ENCODE measurements at regions not wholly inside any gene's neighbourhood (a gene's known extent, or its start where the extent isn't known, plus 50 kb on each side); places are given as distances from the start of the nearest gene placed in this dataset.
A peak's percentile ranks its signal among the peaks of the same experiment; 100 is the strongest.

DNA sequence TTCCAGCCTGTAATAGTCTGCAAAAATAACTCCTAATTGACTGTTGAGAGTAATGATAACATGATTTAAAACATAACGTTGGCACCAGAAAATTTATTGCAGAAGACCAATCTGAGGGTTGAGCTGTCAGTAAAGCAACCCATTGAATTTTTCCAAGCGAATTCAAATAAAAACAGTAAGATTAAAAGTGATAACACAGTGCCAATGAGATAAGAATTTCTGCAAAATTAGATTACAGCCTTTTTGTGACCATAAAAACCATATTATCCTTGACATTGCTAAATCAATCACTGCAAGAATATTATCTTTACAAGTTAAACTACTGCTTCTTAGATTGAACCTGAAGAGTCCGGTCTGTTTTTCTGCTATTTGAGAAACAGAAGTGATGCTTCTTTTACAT, 341.4 kb downstream of the CDH11 start:
- intact Hi-C loops (cut with DNase I) = no loop called here
- no peak for ATAC-seq
- no peak for FAIRE-seq
- Histone ChIP-seq H3K27ac (no peak overlapping the region), H3K4me1 (no peaks in the 10 kb centered on the region), H3K36me3 (no peaks in the 10 kb centered on the region), H3K4me3 (no peak overlapping the region), H3K9me3 (no peaks in the 10 kb centered on the region), H3K27me3 (no peaks in the 10 kb centered on the region)
- WGBS, 2 donors = 27% methylated on average over 3 of the region's 3 CpGs
- no peak for TF ChIP-seq CTCF (IDR thresholded peaks at IDR 0.05)
- no peak for DNase-seq

DNA sequence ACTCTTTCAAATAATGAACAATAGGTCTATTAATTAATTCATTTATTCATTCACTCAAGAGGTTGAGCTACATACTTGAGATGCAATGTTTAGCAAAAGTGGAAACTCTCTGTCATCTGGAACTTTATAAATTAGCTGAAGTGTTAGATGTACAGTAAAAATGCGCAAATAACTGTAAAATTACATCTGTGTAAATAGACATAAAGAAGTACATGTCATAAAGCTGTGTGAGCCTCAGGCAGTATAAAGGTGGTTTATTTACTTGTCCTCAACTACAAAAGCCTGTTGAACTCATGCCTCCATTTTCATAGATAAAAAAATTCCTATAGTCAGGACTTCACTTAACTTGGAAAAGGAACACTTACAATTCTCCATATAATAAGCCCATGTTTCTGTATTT, 343.1 kb downstream of the CDH11 start:
- H3K27me3 ChIP-seq = no peaks in the 10 kb centered on the region
- 78 to 84% methylated on average over 1 of the region's 1 CpG for WGBS, 2 donors
- no peak for ATAC-seq
- no peak for FAIRE-seq
- no peak for TF ChIP-seq CTCF (IDR thresholded peaks at IDR 0.05)
- intact Hi-C loops (cut with DNase I) = no loop called here
- H3K4me3 ChIP-seq = no peak overlapping the region
- no peak for DNase-seq
- H3K4me1 ChIP-seq = no peaks in the 10 kb centered on the region
- no peak overlapping the region for H3K27ac ChIP-seq
- no peaks in the 10 kb centered on the region for H3K9me3 ChIP-seq
- no peaks in the 10 kb centered on the region for H3K36me3 ChIP-seq

DNA sequence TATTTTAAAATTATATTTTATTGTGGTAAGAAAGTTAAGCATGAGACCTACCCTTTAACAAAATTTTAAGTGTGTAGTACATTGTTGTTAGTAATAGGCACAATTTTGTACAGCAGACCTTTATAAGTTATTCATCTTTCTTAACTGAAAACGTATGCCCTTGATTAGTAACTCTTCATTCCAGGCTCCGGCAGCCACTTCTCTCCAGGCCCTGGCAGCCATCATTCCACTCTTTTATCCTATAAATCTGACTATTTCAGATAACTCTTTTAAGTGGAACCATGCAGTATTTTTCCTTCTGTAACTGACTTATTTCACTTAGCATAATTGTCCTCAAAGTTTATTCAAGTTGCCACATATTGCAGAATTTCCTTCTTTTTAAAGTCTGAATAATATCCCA, 348.2 kb downstream of the CDH11 start:
- DNase-seq (no peak), FAIRE-seq (no peak), ATAC-seq (no peak)
- H3K27ac ChIP-seq = no peak overlapping the region
- no peaks in the 10 kb centered on the region for H3K27me3 ChIP-seq
- no peaks in the 10 kb centered on the region for H3K4me1 ChIP-seq
- no peak overlapping the region for H3K4me3 ChIP-seq
- WGBS, 2 donors = 60 to 64% methylated on average over 2 of the region's 2 CpGs
- intact Hi-C loops (cut with DNase I) = no loop called here
- no peaks in the 10 kb centered on the region for H3K9me3 ChIP-seq
- TF ChIP-seq CTCF (IDR thresholded peaks at IDR 0.05) = no peak
- H3K36me3 ChIP-seq = no peaks in the 10 kb centered on the region

DNA sequence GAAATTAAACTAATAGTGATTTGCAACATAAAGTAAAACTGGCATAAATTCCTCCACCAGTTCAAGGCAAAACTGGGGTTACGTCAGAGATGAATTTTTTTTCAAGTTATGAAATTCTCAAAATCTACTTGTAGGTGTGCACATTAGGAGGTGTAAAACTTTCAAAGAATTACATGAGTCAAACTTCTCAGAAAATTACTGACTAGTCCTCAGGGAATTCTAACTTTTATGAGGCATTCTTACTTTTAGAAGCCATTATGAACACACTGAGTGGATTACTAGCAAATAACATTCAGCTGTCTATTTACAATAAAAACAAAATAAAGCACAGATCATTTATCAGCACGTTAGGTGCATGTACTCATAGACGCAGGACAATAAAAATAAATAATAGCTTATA, 348.7 kb downstream of the CDH11 start:
- 48 to 55% methylated on average over 3 of the region's 3 CpGs for WGBS, 2 donors
- no peak for FAIRE-seq
- Histone ChIP-seq H3K27me3 (no peaks in the 10 kb centered on the region), H3K9me3 (no peaks in the 10 kb centered on the region), H3K4me3 (no peak overlapping the region), H3K4me1 (no peaks in the 10 kb centered on the region), H3K36me3 (no peaks in the 10 kb centered on the region), H3K27ac (no peak overlapping the region)
- intact Hi-C loops (cut with DNase I) = no loop called here
- no peak for ATAC-seq
- TF ChIP-seq CTCF (IDR thresholded peaks at IDR 0.05) = no peak
- no peak for DNase-seq

GRCh38 chr16:64771273-64771672, 350.6 kb downstream of the CDH11 start:
- TF ChIP-seq CTCF (IDR thresholded peaks at IDR 0.05) = no peak
- intact Hi-C loops (cut with DNase I) = no loop called here

More at GRCh38 chr16:64771273-64771672, 350.6 kb downstream of the CDH11 start:
- ATAC-seq = no peak
- DNase-seq = peak in 2 of 6 donors; percentile 7 to 25
- H3K27ac ChIP-seq = no peak overlapping the region
- no peaks in the 10 kb centered on the region for H3K27me3 ChIP-seq
- H3K4me3 ChIP-seq = no peak overlapping the region
- no peaks in the 10 kb centered on the region for H3K9me3 ChIP-seq
- FAIRE-seq = no peak
- H3K4me1 ChIP-seq = no peaks in the 10 kb centered on the region
- no peaks in the 10 kb centered on the region for H3K36me3 ChIP-seq
- WGBS, 2 donors = 78 to 83% methylated on average over 13 of the region's 13 CpGs

Measured in pancreas (tissue), 10 donors.